ENCODE measurements at regions not wholly inside any gene's neighbourhood (a gene's known extent, or its start where the extent isn't known, plus 50 kb on each side); places are given as distances from the start of the nearest gene placed in this dataset.

- peaks cover 80% of the 10 kb centered on the region for H3K79me2 ChIP-seq (replicated peaks; ENCODE audit: insufficient read depth)
- no peaks in the 10 kb centered on the region for H3K36me3 ChIP-seq (ENCODE audit: insufficient read depth)
- Mint-ChIP-seq H3K4me1 (peaks cover 25% of the 10 kb centered on the region), H3K27ac (peak overlapping the region; percentile 61), H3K4me3 (no peak overlapping the region), H3K27me3 (ENCODE audit: insufficient read depth, low read depth, poor library complexity) (peaks cover 4% of the 10 kb centered on the region), H3K36me3 (ENCODE audit: low read depth) (peaks cover 2% of the 10 kb centered on the region; the same call in 2 of the 3 replicates), H3K9me3 (no peaks in the 10 kb centered on the region)
- no peak overlapping the region for H3K4me2 ChIP-seq
- H3F3A ChIP-seq (replicated peaks; ENCODE audit: low read depth) = no peaks in the 10 kb centered on the region
- no peaks in the 10 kb centered on the region for H3K9me2 ChIP-seq (ENCODE audit: insufficient read depth)
- H3K4me3 ChIP-seq = no peak overlapping the region
- no peak; the same call in 2 of the 3 replicates for ATAC-seq
- no peaks in the 10 kb centered on the region for H3K27me3 ChIP-seq (ENCODE audit: insufficient read depth)
- TF ChIP-seq STAT1 (IDR thresholded peaks at IDR 0.05; ENCODE audit: unreplicated experiment) (no peak), ZNF462 (CRISPR knock-in tag; IDR thresholded peaks at IDR 0.05) (no peak), CTCF (conservative IDR thresholded peaks at IDR 0.05; ENCODE audit: low read depth in 2 of 2) (no peak), REST (IDR thresholded peaks at IDR 0.05; ENCODE audit: unreplicated experiment) (no peak), EZH2 (IDR thresholded peaks at IDR 0.05; ENCODE audit: low read depth, unreplicated experiment) (no peak), ETS1 (IDR thresholded peaks at IDR 0.05) (no peak), CREB1 (CRISPR knock-in tag; IDR thresholded peaks at IDR 0.05; ENCODE audit: low read depth) (no peak), NANOG (IDR thresholded peaks at IDR 0.05; ENCODE audit: borderline replicate concordance) (no peak), POLR2AphosphoS5 (IDR thresholded peaks at IDR 0.05; ENCODE audit: low read depth) (no peak), ZNF114 (CRISPR knock-in tag; IDR thresholded peaks at IDR 0.05) (no peak), EZH2phosphoT487 (IDR thresholded peaks at IDR 0.05; ENCODE audit: unreplicated experiment) (no peak), JUNB (IDR thresholded peaks at IDR 0.05; ENCODE audit: unreplicated experiment) (no peak), ZNF331 (CRISPR knock-in tag; IDR thresholded peaks at IDR 0.05; ENCODE audit: low read depth) (no peak)
- no peak overlapping the region for H3K27ac ChIP-seq (ENCODE audit: low read depth)
- no peak for DNase-seq (ENCODE audit: low spot score)
- H4K20me1 ChIP-seq (replicated peaks; ENCODE audit: insufficient read depth) = peaks cover 16% of the 10 kb centered on the region
- H2AFZ ChIP-seq = no peak overlapping the region
- H3K4me1 ChIP-seq (ENCODE audit: insufficient read depth) = peaks cover 15% of the 10 kb centered on the region
Observed at GRCh38 chr2:134169788-134170187, 84.1 kb upstream of the MGAT5 start.

Measured in GM23338 (cell line).